ENCODE measurements at regions not wholly inside any gene's neighbourhood (a gene's known extent, or its start where the extent isn't known, plus 50 kb on each side); places are given as distances from the start of the nearest gene placed in this dataset.

GRCh38 chr3:115233021-115233420 is 85.9 kb upstream of the ZBTB20 start:
- no peak overlapping the region for H2AFZ ChIP-seq (ENCODE audit: low read depth)

GRCh38 chr3:115236496-115236895 is 89.4 kb upstream of the ZBTB20 start:
- H3K4me1 ChIP-seq (ENCODE audit: low read depth, poor library complexity, severe bottlenecking), result no peaks in the 10 kb centered on the region
- no peaks in the 10 kb centered on the region for H3K36me3 ChIP-seq (ENCODE audit: insufficient read depth)
- no peaks in the 10 kb centered on the region for H3K79me2 ChIP-seq (ENCODE audit: insufficient read depth, low read depth)
- no peak overlapping the region for H3K4me3 ChIP-seq (IDR thresholded peaks at IDR 0.05; ENCODE audit: insufficient read depth, low read depth, low read length)
- no peak for TF ChIP-seq CTCF (conservative IDR thresholded peaks at IDR 0.05; ENCODE audit: low read depth, low read length)
- no peaks in the 10 kb centered on the region for H3K27me3 ChIP-seq (ENCODE audit: insufficient read depth, low read depth)
- H2AFZ ChIP-seq (ENCODE audit: low read depth), result no peak overlapping the region
- no peaks in the 10 kb centered on the region for H4K20me1 ChIP-seq (ENCODE audit: insufficient read depth)
- H3K9ac ChIP-seq, result no peak overlapping the region
- H3K4me2 ChIP-seq, result no peak overlapping the region
- no peak overlapping the region for H3K27ac ChIP-seq

More at GRCh38 chr3:115233021-115233420, 85.9 kb upstream of the ZBTB20 start:
- H3K4me2 ChIP-seq, result no peak overlapping the region
- H3K27ac ChIP-seq, result no peak overlapping the region
- no peak overlapping the region for H3K4me3 ChIP-seq (IDR thresholded peaks at IDR 0.05; ENCODE audit: insufficient read depth, low read depth, low read length)
- H3K27me3 ChIP-seq (ENCODE audit: insufficient read depth, low read depth), result no peaks in the 10 kb centered on the region
- no peak overlapping the region for H3K9ac ChIP-seq
- no peaks in the 10 kb centered on the region for H3K4me1 ChIP-seq (ENCODE audit: low read depth, poor library complexity, severe bottlenecking)
- no peaks in the 10 kb centered on the region for H3K36me3 ChIP-seq (ENCODE audit: insufficient read depth)
- TF ChIP-seq CTCF (conservative IDR thresholded peaks at IDR 0.05; ENCODE audit: low read depth, low read length), result no peak
- H4K20me1 ChIP-seq (ENCODE audit: insufficient read depth), result no peaks in the 10 kb centered on the region
- H3K79me2 ChIP-seq (ENCODE audit: insufficient read depth, low read depth), result no peaks in the 10 kb centered on the region

GRCh38 chr3:115239717-115240116 is 92.6 kb upstream of the ZBTB20 start:
- no peak for TF ChIP-seq CTCF (conservative IDR thresholded peaks at IDR 0.05; ENCODE audit: low read depth, low read length)
- no peaks in the 10 kb centered on the region for H3K36me3 ChIP-seq (ENCODE audit: insufficient read depth)
- no peak overlapping the region for H3K4me2 ChIP-seq
- no peaks in the 10 kb centered on the region for H3K79me2 ChIP-seq (ENCODE audit: insufficient read depth, low read depth)
- H3K27me3 ChIP-seq (ENCODE audit: insufficient read depth, low read depth), result no peaks in the 10 kb centered on the region
- no peak overlapping the region for H3K4me3 ChIP-seq (IDR thresholded peaks at IDR 0.05; ENCODE audit: insufficient read depth, low read depth, low read length)
- no peaks in the 10 kb centered on the region for H4K20me1 ChIP-seq (ENCODE audit: insufficient read depth)
- H3K9ac ChIP-seq, result no peak overlapping the region
- no peak overlapping the region for H3K27ac ChIP-seq
- H2AFZ ChIP-seq (ENCODE audit: low read depth), result no peak overlapping the region
- no peaks in the 10 kb centered on the region for H3K4me1 ChIP-seq (ENCODE audit: low read depth, poor library complexity, severe bottlenecking)

GRCh38 chr3:115244350-115244749 is 97.3 kb upstream of the ZBTB20 start:
- TF ChIP-seq CTCF (conservative IDR thresholded peaks at IDR 0.05; ENCODE audit: low read depth, low read length), result no peak
- no peak overlapping the region for H3K4me3 ChIP-seq (IDR thresholded peaks at IDR 0.05; ENCODE audit: insufficient read depth, low read depth, low read length)
- no peaks in the 10 kb centered on the region for H3K27me3 ChIP-seq (ENCODE audit: insufficient read depth, low read depth)

More at GRCh38 chr3:115244350-115244749, 97.3 kb upstream of the ZBTB20 start:
- Histone ChIP-seq H2AFZ (ENCODE audit: low read depth) (no peak overlapping the region), H4K20me1 (ENCODE audit: insufficient read depth) (no peaks in the 10 kb centered on the region), H3K4me2 (no peak overlapping the region), H3K79me2 (ENCODE audit: insufficient read depth, low read depth) (no peaks in the 10 kb centered on the region), H3K4me1 (ENCODE audit: low read depth, poor library complexity, severe bottlenecking) (no peaks in the 10 kb centered on the region), H3K27ac (no peak overlapping the region), H3K9ac (no peak overlapping the region), H3K36me3 (ENCODE audit: insufficient read depth) (no peaks in the 10 kb centered on the region)
